IMR-90 (cell line): ENCODE measurements at regions not wholly inside any gene's neighbourhood (a gene's known extent, or its start where the extent isn't known, plus 50 kb on each side); places are given as distances from the start of the nearest gene placed in this dataset.

Source experiments
- ATAC-seq: fragments of 200-7000 bp; cut with Tn5 transposase; 2 replicates; pipeline ENCODE4 v1.9.1; 2020; ENCODE audit warnings: low read depth, mild to moderate bottlenecking, moderate library complexity
- BruUV-seq: library from RNA; stranded (reverse); fragments of 400-500 nt; replicated peaks from 2 replicates; lab custom pipeline; 2021; lab: Mats Ljungman, UMichigan
- CTCF ChIA-PET: fragments of 300-600 bp; formaldehyde crosslinking; extraction: SDS; loops from one replicate; lab custom pipeline; 2021; ENCODE audit warnings: antibody characterized with exemption; lab: Yijun Ruan, JAX
- POLR2A ChIA-PET: fragments of 300-600 bp; sonication (Branson Sonifier 250); formaldehyde crosslinking; loops from one replicate; lab custom pipeline; 2022; ENCODE audit warnings: antibody characterized with exemption; ENCODE audit not compliant: unreplicated experiment; lab: Charles Lee
- DNase-seq: peaks from one replicate; pipeline ENCODE4 v3.0.0; 2013
- H2AFZ ChIP-seq: replicated peaks from 2 replicates; pipeline ENCODE3; 2013; ENCODE audit warnings: low read length, mild to moderate bottlenecking; ENCODE audit not compliant: poor library complexity
- H2AK5ac ChIP-seq: 2 replicates; pipeline ENCODE4 v1.6.1; 2013; ENCODE audit warnings: low read depth, low read length, inconsistent platforms
- H2AK9ac ChIP-seq: replicated peaks from 2 replicates; pipeline ENCODE3; 2013; ENCODE audit warnings: mild to moderate bottlenecking, low read depth, low read length, moderate library complexity; ENCODE audit not compliant: poor library complexity
- H2BK120ac ChIP-seq: 2 replicates; pipeline ENCODE4 v1.6.1; 2013; ENCODE audit warnings: low read depth, low read length, inconsistent platforms
- H2BK15ac ChIP-seq: 3 replicates; pipeline ENCODE4 v1.6.1; 2013; ENCODE audit warnings: low read depth, low read length, inconsistent platforms
- H2BK20ac ChIP-seq: 2 replicates; pipeline ENCODE4 v1.6.1; 2013; ENCODE audit warnings: low read depth, mild to moderate bottlenecking, inconsistent platforms, low read length, moderate library complexity
- H2BK5ac ChIP-seq: 2 replicates; pipeline ENCODE4 v1.6.1; 2013; ENCODE audit warnings: mild to moderate bottlenecking, low read depth, low read length, inconsistent platforms; ENCODE audit not compliant: poor library complexity, severe bottlenecking
- H3K14ac ChIP-seq: replicated peaks from 2 replicates; pipeline ENCODE4 v1.6.1; 2013; ENCODE audit warnings: low read depth, low read length, inconsistent platforms
- H3K18ac ChIP-seq: 2 replicates; pipeline ENCODE4 v1.6.1; 2013; ENCODE audit warnings: low read depth, low read length, control low read depth
- H3K23ac ChIP-seq: 2 replicates; pipeline ENCODE4 v1.6.1; 2013; ENCODE audit warnings: low read depth, low read length, inconsistent platforms
- H3K27ac ChIP-seq: 2 replicates; pipeline ENCODE4 v1.5.1; 2013; ENCODE audit warnings: mild to moderate bottlenecking, control low read depth, low read length; ENCODE audit not compliant: insufficient read depth
- H3K27me3 ChIP-seq: 2 replicates; pipeline ENCODE4 v1.6.1; 2013; ENCODE audit warnings: low read length; ENCODE audit not compliant: control insufficient read depth, insufficient read depth
- H3K36me3 ChIP-seq: 2 replicates; pipeline ENCODE4 v1.6.1; 2013; ENCODE audit warnings: low read length, mixed read lengths; ENCODE audit not compliant: control insufficient read depth, insufficient read depth
- H3K4ac ChIP-seq: 2 replicates; pipeline ENCODE4 v1.6.1; 2013; ENCODE audit warnings: low read depth, low read length, inconsistent platforms
- H3K4me1 ChIP-seq: 2 replicates; pipeline ENCODE4 v1.6.1; 2013; ENCODE audit warnings: low read length, mixed read lengths; ENCODE audit not compliant: control insufficient read depth, insufficient read depth
- H3K4me2 ChIP-seq: 2 replicates; pipeline ENCODE4 v1.6.1; 2013; ENCODE audit warnings: low read depth, mild to moderate bottlenecking, control low read depth, low read length, moderate library complexity
- H3K4me3 ChIP-seq: 2 replicates; pipeline ENCODE4 v1.5.1; 2013; ENCODE audit warnings: low read depth, mild to moderate bottlenecking, control low read depth, low read length, moderate library complexity; ENCODE audit not compliant: insufficient read depth
- H3K56ac ChIP-seq: 2 replicates; pipeline ENCODE4 v1.6.1; 2013; ENCODE audit warnings: low read length, inconsistent platforms; ENCODE audit not compliant: insufficient read depth; ENCODE audit errors: extremely low read depth
- H3K79me1 ChIP-seq, 2 experiments: 2 replicates each; pipeline ENCODE4 v1.6.1; 2013; ENCODE audit warnings: low read length in 2 of 2, inconsistent platforms in 1 of 2, low read depth in 1 of 2
- H3K9ac ChIP-seq: 2 replicates; pipeline ENCODE4 v1.6.1; 2013; ENCODE audit warnings: low read depth, low read length, control low read depth
- H3K9me1 ChIP-seq: 2 replicates; pipeline ENCODE4 v1.6.1; 2013; ENCODE audit warnings: low read length, inconsistent platforms; ENCODE audit not compliant: insufficient read depth
- H3K9me3 ChIP-seq: 2 replicates; pipeline ENCODE4 v1.6.1; 2013; ENCODE audit warnings: low read length; ENCODE audit not compliant: control insufficient read depth, insufficient read depth
- H4K20me1 ChIP-seq: 2 replicates; pipeline ENCODE4 v1.6.1; 2013; ENCODE audit warnings: low read length, inconsistent platforms; ENCODE audit not compliant: insufficient read depth
- H4K5ac ChIP-seq: 2 replicates; pipeline ENCODE4 v1.6.1; 2013; ENCODE audit warnings: mild to moderate bottlenecking, low read depth, low read length, control low read depth
- H4K8ac ChIP-seq, 2 experiments: 2 replicates each; pipeline ENCODE4 v1.6.1; 2013; ENCODE audit warnings: low read depth in 2 of 2, low read length in 2 of 2, control low read depth in 1 of 2, inconsistent platforms in 1 of 2
- H4K91ac ChIP-seq: 2 replicates; pipeline ENCODE4 v1.6.1; 2013; ENCODE audit warnings: low read depth, low read length, inconsistent platforms; ENCODE audit not compliant: insufficient read depth
- BHLHE40 ChIP-seq: fragments of 150-350 bp; IDR thresholded peaks from 2 replicates; pipeline ENCODE4 v1.6.1; 2016; ENCODE audit warnings: mild to moderate bottlenecking, low read depth, low read length
- CEBPB ChIP-seq: IDR thresholded peaks from 2 replicates; pipeline ENCODE4 v1.6.1; 2012; ENCODE audit warnings: low read depth, low read length, improper control_type of control experiment
- CHD1 ChIP-seq: IDR thresholded peaks from 2 replicates; pipeline ENCODE4 v1.6.1; 2012; ENCODE audit warnings: low read depth, low read length, improper control_type of control experiment
- CTCF ChIP-seq: conservative IDR thresholded peaks from 2 replicates; pipeline ENCODE4 v1.5.1; 2012; ENCODE audit warnings: mild to moderate bottlenecking, low read depth, low read length, improper control_type of control experiment
- ELK1 ChIP-seq: fragments of 150-350 bp; IDR thresholded peaks from 2 replicates; pipeline ENCODE4 v1.6.1; 2016; ENCODE audit warnings: low read depth, mild to moderate bottlenecking, low read length, moderate library complexity, borderline replicate concordance
- FOS ChIP-seq: fragments of 150-350 bp; IDR thresholded peaks from 2 replicates; pipeline ENCODE4 v1.6.1; 2016; ENCODE audit warnings: low read depth, low read length
- MAFK ChIP-seq: IDR thresholded peaks from 2 replicates; pipeline ENCODE4 v1.6.1; 2012; ENCODE audit warnings: low read depth, low read length, improper control_type of control experiment
- MAZ ChIP-seq: IDR thresholded peaks from 2 replicates; pipeline ENCODE4 v1.6.1; 2012; ENCODE audit warnings: low read depth, mild to moderate bottlenecking, low read length, improper control_type of control experiment, moderate library complexity, borderline replicate concordance
- MXI1 ChIP-seq: IDR thresholded peaks from 2 replicates; pipeline ENCODE4 v1.6.1; 2012; ENCODE audit warnings: low read depth, mild to moderate bottlenecking, low read length, moderate library complexity, borderline replicate concordance
- NFE2L2 ChIP-seq: fragments of 150-350 bp; IDR thresholded peaks from 2 replicates; pipeline ENCODE4 v1.6.1; 2016; ENCODE audit warnings: low read depth, mild to moderate bottlenecking, low read length
- POLR2A ChIP-seq: IDR thresholded peaks from 2 replicates; pipeline ENCODE4 v1.6.1; 2012; ENCODE audit warnings: mild to moderate bottlenecking, low read depth, low read length
- RAD21 ChIP-seq: IDR thresholded peaks from 2 replicates; pipeline ENCODE4 v1.6.1; 2012; ENCODE audit warnings: low read length, improper control_type of control experiment
- RCOR1 ChIP-seq: IDR thresholded peaks from 2 replicates; pipeline ENCODE4 v1.6.1; 2012; ENCODE audit warnings: mild to moderate bottlenecking, low read length, improper control_type of control experiment; ENCODE audit not compliant: insufficient replicate concordance
- RFX5 ChIP-seq: IDR thresholded peaks from 2 replicates; pipeline ENCODE4 v1.8.0; 2012; ENCODE audit warnings: low read depth, mild to moderate bottlenecking, low read length, moderate library complexity
- SMC3 ChIP-seq: fragments of 150-350 bp; IDR thresholded peaks from 2 replicates; pipeline ENCODE4 v1.6.1; 2016; ENCODE audit warnings: low read depth, mild to moderate bottlenecking, antibody characterized with exemption, low read length, moderate library complexity
- USF2 ChIP-seq: fragments of 150-350 bp; IDR thresholded peaks from 2 replicates; pipeline ENCODE4 v1.6.1; 2017; ENCODE audit warnings: mild to moderate bottlenecking, antibody characterized with exemption, low read length, low read depth
- WGBS, 2 experiments: methylation state at CpG; one replicate each; pipeline versions ENCODE4 v1.1.5 to v1.1.7; 2013; ENCODE audit warnings: missing lambda C conversion rate in 2 of 2; ENCODE audit not compliant: insufficient read length in 1 of 2; ENCODE audit errors: extremely low coverage in 2 of 2; 5-methylcytosine and 5-hydroxymethylcytosine counted together
- dilution Hi-C: fragments of 300-500 bp; cut with HindIII; formaldehyde crosslinking; loops from one replicate; pipeline ENCODE4 v1.14.3; 2018; ENCODE audit warnings: low sequenced_read_pairs; ENCODE audit not compliant: unreplicated experiment
- in situ Hi-C: fragments of 300-500 bp; cut with MboI; formaldehyde crosslinking; loops from 3 replicates; pipeline ENCODE4 v1.14.3; 2019; ENCODE audit warnings: low sequenced_read_pairs, inconsistent platforms, mixed read lengths
- intact Hi-C: fragments of 100-400 bp; cut with micrococcal nuclease; formaldehyde crosslinking; loops from 2 replicates; pipeline ENCODE4 v1.10.0; 2022

- no peak overlapping the region for H3K14ac ChIP-seq
- no peak overlapping the region for H4K8ac ChIP-seq
- no peak overlapping the region for H2AFZ ChIP-seq
- peaks cover 10% of the 10 kb centered on the region for H3K9me3 ChIP-seq
- TF ChIP-seq FOS, result no peak
- TF ChIP-seq BHLHE40, result no peak
- no peak for TF ChIP-seq ELK1
- TF ChIP-seq MAZ, result no peak
- TF ChIP-seq USF2, result no peak
- no peak for TF ChIP-seq MXI1
- TF ChIP-seq CEBPB, result no peak
- no peak for TF ChIP-seq NFE2L2
- TF ChIP-seq RFX5, result no peak
- no peak for TF ChIP-seq RAD21
- no peak for TF ChIP-seq SMC3
- no peak for TF ChIP-seq CTCF
- no peak for TF ChIP-seq CHD1
- TF ChIP-seq RCOR1, result no peak
- TF ChIP-seq POLR2A, result no peak
- TF ChIP-seq MAFK, result no peak
- no peak overlapping the region for H2BK120ac ChIP-seq
- intact Hi-C loops, result no loop called here
- H3K4ac ChIP-seq, result no peak overlapping the region
- no peak overlapping the region for H3K27ac ChIP-seq
- H3K36me3 ChIP-seq, result no peaks in the 10 kb centered on the region
- no peak overlapping the region for H3K9ac ChIP-seq
- dilution Hi-C loops, result no loop called here
- ATAC-seq, result no peak
- BruUV-seq, result no TSS peak
- WGBS, 2 experiments, result no CpG with 5 or more reads among the region's 6 CpGs
- H4K91ac ChIP-seq, result no peak overlapping the region
- no peaks in the 10 kb centered on the region for H3K4me1 ChIP-seq
- no peak overlapping the region for H2BK15ac ChIP-seq
- H2AK5ac ChIP-seq, result no peak overlapping the region
- H3K56ac ChIP-seq, result no peak overlapping the region
- H3K23ac ChIP-seq, result no peak overlapping the region
- in situ Hi-C loops, result no loop called here
- H3K4me2 ChIP-seq, result no peak overlapping the region
- POLR2A ChIA-PET, result no interaction called here
- H2BK5ac ChIP-seq, result no peak overlapping the region
- DNase-seq, result no peak
- no peaks in the 10 kb centered on the region for H3K9me1 ChIP-seq
- no peaks in the 10 kb centered on the region for H4K20me1 ChIP-seq
- no peak overlapping the region for H3K18ac ChIP-seq
- no peaks in the 10 kb centered on the region for H3K27me3 ChIP-seq
- H2BK20ac ChIP-seq, result no peak overlapping the region
- H3K4me3 ChIP-seq, result no peak overlapping the region
- CTCF ChIA-PET, result no interaction called here
- no peaks in the 10 kb centered on the region for H3K79me1 ChIP-seq
- no peak overlapping the region for H2AK9ac ChIP-seq
- no peak overlapping the region for H4K5ac ChIP-seq
These were observed 526.7 kb upstream of the ADAMTS16 start for GRCh38 chr5:4613440-4613839.
